ENCODE measurements at regions not wholly inside any gene's neighbourhood (a gene's known extent, or its start where the extent isn't known, plus 50 kb on each side); places are given as distances from the start of the nearest gene placed in this dataset.

- no peak for TF ChIP-seq CTCF (conservative IDR thresholded peaks at IDR 0.05 in 1 of 2, IDR thresholded peaks at IDR 0.05 in 1 of 2; ENCODE audit: extremely low read depth in 1 of 2, insufficient read depth in 1 of 2, low read depth in 1 of 2, low read length in 2 of 2)
- no peak for TF ChIP-seq EZH2 (IDR thresholded peaks at IDR 0.05; ENCODE audit: borderline replicate concordance, low read length)
Measured at GRCh38 chr12:123058980-123059379, 78.5 kb downstream of the ARL6IP4 start.
